ENCODE measurements at regions not wholly inside any gene's neighbourhood (a gene's known extent, or its start where the extent isn't known, plus 50 kb on each side); places are given as distances from the start of the nearest gene placed in this dataset.

DNA sequence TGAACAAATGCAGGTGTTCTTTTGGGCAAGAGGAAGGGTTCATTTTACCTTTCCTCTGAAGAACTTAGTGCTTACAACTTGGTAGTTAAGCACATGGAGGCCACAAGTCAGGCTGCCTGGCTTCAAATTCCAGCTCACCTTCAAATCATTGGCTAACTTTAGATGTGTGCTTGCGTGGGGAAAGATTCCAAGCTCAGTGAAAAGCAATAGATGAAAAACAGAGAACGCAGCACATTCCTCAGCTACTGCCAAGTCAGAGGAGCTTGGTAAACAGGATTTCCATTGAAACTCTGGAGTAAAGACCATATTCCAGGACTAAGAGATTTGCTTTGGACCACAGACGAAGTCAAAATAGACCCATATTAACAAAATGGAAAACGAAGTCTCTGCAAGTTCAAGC, 96.3 kb upstream of the ASB18 start:
- TF ChIP-seq, protein P1, sequence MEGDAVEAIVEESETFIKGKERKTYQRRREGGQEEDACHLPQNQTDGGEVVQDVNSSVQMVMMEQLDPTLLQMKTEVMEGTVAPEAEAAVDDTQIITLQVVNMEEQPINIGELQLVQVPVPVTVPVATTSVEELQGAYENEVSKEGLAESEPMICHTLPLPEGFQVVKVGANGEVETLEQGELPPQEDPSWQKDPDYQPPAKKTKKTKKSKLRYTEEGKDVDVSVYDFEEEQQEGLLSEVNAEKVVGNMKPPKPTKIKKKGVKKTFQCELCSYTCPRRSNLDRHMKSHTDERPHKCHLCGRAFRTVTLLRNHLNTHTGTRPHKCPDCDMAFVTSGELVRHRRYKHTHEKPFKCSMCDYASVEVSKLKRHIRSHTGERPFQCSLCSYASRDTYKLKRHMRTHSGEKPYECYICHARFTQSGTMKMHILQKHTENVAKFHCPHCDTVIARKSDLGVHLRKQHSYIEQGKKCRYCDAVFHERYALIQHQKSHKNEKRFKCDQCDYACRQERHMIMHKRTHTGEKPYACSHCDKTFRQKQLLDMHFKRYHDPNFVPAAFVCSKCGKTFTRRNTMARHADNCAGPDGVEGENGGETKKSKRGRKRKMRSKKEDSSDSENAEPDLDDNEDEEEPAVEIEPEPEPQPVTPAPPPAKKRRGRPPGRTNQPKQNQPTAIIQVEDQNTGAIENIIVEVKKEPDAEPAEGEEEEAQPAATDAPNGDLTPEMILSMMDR (IDR thresholded peaks at IDR 0.05; ENCODE audit: low read depth, low read length) = no peak
- peaks cover 39% of the 10 kb centered on the region for H3K27me3 ChIP-seq (ENCODE audit: insufficient read depth, low read depth, severe bottlenecking)
- H3K9me3 ChIP-seq (ENCODE audit: severe bottlenecking) = no peaks in the 10 kb centered on the region
- no peak for DNase-seq
- no peaks in the 10 kb centered on the region for H3K36me3 ChIP-seq
- no peak overlapping the region for H3K27ac ChIP-seq
- H3K4me3 ChIP-seq (ENCODE audit: low read depth, low read length) = no peak overlapping the region

- Histone ChIP-seq H3K36me3 (no peaks in the 10 kb centered on the region), H3K27me3 (ENCODE audit: insufficient read depth, low read depth, severe bottlenecking) (peaks cover 54% of the 10 kb centered on the region), H3K4me3 (ENCODE audit: low read depth, low read length) (no peak overlapping the region), H3K9me3 (ENCODE audit: severe bottlenecking) (no peaks in the 10 kb centered on the region), H3K27ac (no peak overlapping the region)
- no peak for DNase-seq
- TF ChIP-seq, protein P1 (IDR thresholded peaks at IDR 0.05; ENCODE audit: low read depth, low read length) = no peak
Measured at GRCh38 chr2:236363711-236364277, 99.6 kb upstream of the ASB18 start.

DNA sequence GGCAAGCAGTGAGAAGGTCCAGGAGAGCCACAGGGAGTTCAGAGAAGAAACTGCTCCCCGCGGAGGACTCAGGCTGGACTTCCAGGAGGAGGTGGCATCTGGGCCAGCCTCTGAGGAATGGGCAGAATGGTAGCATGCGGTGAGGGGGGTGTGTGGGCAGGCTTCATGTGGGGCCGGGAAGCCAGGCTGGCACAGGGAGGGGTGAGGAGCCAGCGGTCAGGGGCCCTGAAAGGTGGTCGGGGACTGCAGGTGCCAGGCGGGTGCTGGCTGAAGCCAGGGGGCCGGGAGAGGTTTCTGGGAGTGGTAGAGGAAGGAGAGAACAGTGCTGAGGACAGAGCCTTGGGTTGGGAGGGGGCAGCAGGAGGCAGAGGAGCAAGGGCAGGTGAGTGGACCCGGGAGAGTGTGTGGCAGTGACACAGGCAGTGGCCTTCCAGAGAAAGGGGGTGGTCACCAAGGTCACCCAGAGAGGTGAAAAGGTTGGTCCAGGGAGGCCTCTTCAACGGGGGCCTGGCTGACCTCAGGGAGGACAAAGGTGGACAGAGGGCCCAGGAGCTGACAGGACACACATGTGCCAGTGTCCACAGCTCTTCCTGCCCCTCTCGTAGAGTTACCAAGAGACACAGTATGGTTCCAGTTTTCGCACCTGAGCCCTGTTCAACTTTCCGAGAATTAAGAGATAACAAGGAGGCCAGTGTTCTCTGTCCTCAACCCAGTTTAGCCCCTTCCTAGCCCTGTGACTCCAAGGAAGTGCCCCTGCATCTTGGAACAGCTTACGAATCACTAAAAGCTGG, 101.2 kb upstream of the ASB18 start:
- TF ChIP-seq, protein P1 (IDR thresholded peaks at IDR 0.05; ENCODE audit: low read depth, low read length) = no peak

DNA sequence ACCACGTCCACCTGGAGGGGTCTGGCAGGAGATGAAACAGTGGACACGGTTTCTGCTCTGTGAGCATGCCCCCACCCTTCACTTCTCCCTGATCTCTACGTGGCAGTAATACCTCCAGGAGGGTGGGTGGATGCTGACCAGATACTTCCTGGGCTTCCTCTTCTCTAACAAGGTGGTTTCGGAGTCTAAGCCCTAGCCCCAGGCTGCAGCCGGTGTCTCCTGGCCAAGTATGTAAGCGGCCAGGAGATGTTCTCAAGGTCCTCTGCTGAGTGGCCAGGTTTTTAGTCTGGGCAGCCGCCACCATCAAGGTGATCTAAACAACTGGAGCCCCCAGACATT, 101.8 kb upstream of the ASB18 start:
- Histone ChIP-seq H3K36me3 (no peaks in the 10 kb centered on the region), H3K4me3 (ENCODE audit: low read depth, low read length) (no peak overlapping the region), H3K27me3 (ENCODE audit: insufficient read depth, low read depth, severe bottlenecking) (peaks cover 64% of the 10 kb centered on the region), H3K9me3 (ENCODE audit: severe bottlenecking) (no peaks in the 10 kb centered on the region), H3K27ac (no peak overlapping the region)
- TF ChIP-seq, protein P1 (IDR thresholded peaks at IDR 0.05; ENCODE audit: low read depth, low read length) = no peak
- no peak for DNase-seq

More for the DNA sequence above, 101.2 kb upstream of the ASB18 start:
- Histone ChIP-seq H3K36me3 (no peaks in the 10 kb centered on the region), H3K27ac (no peak overlapping the region), H3K4me3 (ENCODE audit: low read depth, low read length) (no peak overlapping the region), H3K27me3 (ENCODE audit: insufficient read depth, low read depth, severe bottlenecking) (peaks cover 62% of the 10 kb centered on the region), H3K9me3 (ENCODE audit: severe bottlenecking) (no peaks in the 10 kb centered on the region)
- DNase-seq = no peak

- no peaks in the 10 kb centered on the region for H3K9me3 ChIP-seq (ENCODE audit: severe bottlenecking)
- no peak overlapping the region for H3K27ac ChIP-seq
- no peaks in the 10 kb centered on the region for H3K36me3 ChIP-seq
- TF ChIP-seq, protein P1 (IDR thresholded peaks at IDR 0.05; ENCODE audit: low read depth, low read length) = no peak
- DNase-seq = no peak
- H3K27me3 ChIP-seq (ENCODE audit: insufficient read depth, low read depth, severe bottlenecking) = peaks cover 65% of the 10 kb centered on the region
- H3K4me3 ChIP-seq (ENCODE audit: low read depth, low read length) = no peak overlapping the region
Measured at GRCh38 chr2:236366397-236366796, 102.2 kb upstream of the ASB18 start.

All from WERI-Rb-1 (cell line).